Astrocyte of the cerebellum (primary cell): ENCODE measurements at regions not wholly inside any gene's neighbourhood (a gene's known extent, or its start where the extent isn't known, plus 50 kb on each side); places are given as distances from the start of the nearest gene placed in this dataset.

Experiments used
- DNase-seq: peaks from one replicate; pipeline ENCODE4 v3.0.0-alpha.2; 2011; ENCODE audit warnings: low read depth
- H3K4me3 ChIP-seq: 2 replicates; pipeline ENCODE4 v1.5.1; 2011; ENCODE audit warnings: mild to moderate bottlenecking, low read depth, low read length, moderate library complexity
- in situ Hi-C: cut with HindIII; loops from 2 replicates; pipeline ENCODE4 v1.10.0; 2017; ENCODE audit warnings: low sequenced_read_pairs
- TF ChIP-seq, protein P1 (sequence below): IDR thresholded peaks from 2 replicates; pipeline ENCODE4 v1.5.1; 2012; ENCODE audit warnings: low read length, low read depth, moderate library complexity, mild to moderate bottlenecking; ENCODE audit errors: missing control alignments

- H3K4me3 ChIP-seq: no peak overlapping the region
- in situ Hi-C loops: no loop called here
- TF ChIP-seq, protein P1, sequence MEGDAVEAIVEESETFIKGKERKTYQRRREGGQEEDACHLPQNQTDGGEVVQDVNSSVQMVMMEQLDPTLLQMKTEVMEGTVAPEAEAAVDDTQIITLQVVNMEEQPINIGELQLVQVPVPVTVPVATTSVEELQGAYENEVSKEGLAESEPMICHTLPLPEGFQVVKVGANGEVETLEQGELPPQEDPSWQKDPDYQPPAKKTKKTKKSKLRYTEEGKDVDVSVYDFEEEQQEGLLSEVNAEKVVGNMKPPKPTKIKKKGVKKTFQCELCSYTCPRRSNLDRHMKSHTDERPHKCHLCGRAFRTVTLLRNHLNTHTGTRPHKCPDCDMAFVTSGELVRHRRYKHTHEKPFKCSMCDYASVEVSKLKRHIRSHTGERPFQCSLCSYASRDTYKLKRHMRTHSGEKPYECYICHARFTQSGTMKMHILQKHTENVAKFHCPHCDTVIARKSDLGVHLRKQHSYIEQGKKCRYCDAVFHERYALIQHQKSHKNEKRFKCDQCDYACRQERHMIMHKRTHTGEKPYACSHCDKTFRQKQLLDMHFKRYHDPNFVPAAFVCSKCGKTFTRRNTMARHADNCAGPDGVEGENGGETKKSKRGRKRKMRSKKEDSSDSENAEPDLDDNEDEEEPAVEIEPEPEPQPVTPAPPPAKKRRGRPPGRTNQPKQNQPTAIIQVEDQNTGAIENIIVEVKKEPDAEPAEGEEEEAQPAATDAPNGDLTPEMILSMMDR: no peak
- DNase-seq: no peak
These were observed 340.1 kb upstream of the RGS18 start for GRCh38 chr1:191818198-191818597.

DNA sequence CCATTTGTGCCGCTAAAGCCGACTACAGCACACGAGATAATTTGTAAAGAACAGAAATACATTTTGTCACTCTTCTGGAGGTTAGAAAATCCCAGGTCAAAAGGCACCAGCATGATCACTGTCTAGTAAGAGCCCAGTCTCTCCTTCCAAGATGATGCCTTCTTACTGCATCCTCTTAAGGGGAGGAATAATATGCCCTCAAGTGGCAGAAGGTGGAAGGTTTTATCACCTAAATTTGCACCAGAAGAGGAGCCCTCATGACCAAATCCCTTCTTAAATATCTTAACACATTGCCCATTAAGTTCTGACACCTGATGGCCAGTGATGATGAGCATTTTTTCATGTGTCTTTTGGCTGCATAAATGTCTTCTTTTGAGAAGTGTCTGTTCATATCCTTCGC lies 326.7 kb upstream of the RGS18 start:
- in situ Hi-C loops: no loop called here
- no peak overlapping the region for H3K4me3 ChIP-seq
- TF ChIP-seq, protein P1: no peak
- no peak for DNase-seq

DNA sequence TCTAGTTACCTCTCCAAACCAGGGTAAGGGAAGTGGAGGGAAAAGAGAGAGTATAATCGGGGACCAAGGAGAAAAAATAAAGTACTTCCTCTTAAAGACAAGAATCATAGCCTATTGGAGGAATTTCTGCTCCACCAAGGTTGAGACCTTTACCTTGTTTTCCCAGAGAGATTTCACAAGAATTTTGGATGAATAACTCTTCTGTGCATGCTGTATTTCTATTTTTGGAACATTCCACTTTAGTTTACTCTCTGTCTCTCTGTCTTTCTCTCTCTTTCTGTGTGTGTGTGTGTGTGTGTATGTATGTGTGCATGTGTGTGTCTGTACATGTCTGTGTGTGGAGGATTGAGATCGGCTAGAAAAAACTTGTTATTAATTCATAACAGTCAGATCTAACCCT lies 318.4 kb upstream of the RGS18 start:
- no peak for DNase-seq
- in situ Hi-C loops: no loop called here
- TF ChIP-seq, protein P1: no peak
- no peak overlapping the region for H3K4me3 ChIP-seq

DNA sequence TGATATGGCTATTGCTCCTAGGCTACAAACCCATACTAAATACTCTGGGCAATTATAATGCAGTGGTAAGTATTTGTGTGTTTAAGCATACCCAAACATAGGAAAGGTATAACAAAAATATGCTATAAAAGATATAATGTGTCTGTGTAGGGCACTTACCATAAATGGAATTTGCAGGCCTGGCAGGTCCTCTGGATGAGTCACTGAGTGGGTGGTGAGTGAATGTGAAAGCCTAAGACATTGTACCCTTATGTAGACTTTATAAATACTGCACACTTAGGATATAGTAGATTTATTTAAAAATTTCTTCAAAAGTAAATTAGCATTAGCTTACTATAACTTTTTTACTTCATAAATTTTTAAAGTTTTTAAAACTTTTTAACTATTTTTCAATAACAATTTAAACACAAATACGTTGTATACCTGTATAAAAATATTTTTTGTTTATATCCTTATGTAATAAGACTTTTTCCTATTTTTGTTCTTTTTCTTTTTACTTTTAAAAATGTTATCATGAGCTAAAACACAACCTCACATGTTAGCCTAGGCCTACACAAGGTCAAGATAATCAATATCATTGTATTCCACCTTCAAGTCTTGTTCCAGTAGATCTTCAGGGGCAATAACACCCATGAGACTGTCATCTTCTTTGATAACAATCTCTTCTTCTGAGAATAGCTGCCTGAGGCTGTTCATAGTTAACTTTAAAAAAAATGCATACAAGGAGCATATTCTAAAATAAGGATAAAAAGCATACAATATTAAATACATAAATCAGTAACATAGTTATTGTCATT lies 306.3 kb upstream of the RGS18 start:
- TF ChIP-seq, protein P1: no peak

DNA sequence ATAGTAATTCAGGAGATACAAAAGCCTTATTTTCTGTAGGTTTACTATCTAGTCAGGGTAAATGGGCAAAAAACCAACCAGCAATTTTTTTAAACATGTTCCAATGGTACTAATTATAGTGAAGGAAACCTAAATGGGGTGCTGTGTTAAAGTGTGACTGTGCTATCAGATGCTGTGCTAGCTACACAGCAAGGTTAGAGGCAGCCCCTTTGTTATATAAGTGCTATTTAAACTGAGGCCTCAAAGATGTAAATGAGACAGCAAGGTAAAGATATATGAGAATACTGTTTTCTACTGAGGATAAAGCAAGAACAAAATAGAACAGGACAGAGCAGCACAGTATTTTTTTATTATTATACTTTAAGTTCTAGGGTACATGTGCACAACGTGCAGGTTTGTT lies 305.4 kb upstream of the RGS18 start:
- in situ Hi-C loops: no loop called here
- H3K4me3 ChIP-seq: no peak overlapping the region
- no peak for DNase-seq
- TF ChIP-seq, protein P1: no peak

More for the DNA sequence above, 306.3 kb upstream of the RGS18 start:
- in situ Hi-C loops: no loop called here
- no peak for DNase-seq
- no peak overlapping the region for H3K4me3 ChIP-seq

DNA sequence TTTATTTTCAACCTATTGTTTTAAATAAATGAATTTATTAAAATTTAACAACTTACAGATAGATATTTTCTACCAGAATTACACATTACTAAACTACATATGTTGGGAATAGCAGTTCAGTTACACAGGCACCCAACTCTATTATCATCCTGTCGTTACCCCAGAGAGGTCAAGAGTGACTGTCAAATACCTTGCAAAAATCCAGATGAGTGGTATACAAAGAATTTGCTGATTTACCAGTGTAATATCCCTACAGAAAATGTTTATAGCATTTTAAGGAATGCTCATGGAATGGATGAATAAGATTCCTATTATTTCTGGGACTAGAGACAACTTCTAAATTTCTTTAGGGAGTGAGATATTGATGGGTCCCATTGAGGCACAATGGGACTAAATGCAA lies 300.7 kb upstream of the RGS18 start:
- TF ChIP-seq, protein P1: no peak
- DNase-seq: no peak
- in situ Hi-C loops: no loop called here

DNA sequence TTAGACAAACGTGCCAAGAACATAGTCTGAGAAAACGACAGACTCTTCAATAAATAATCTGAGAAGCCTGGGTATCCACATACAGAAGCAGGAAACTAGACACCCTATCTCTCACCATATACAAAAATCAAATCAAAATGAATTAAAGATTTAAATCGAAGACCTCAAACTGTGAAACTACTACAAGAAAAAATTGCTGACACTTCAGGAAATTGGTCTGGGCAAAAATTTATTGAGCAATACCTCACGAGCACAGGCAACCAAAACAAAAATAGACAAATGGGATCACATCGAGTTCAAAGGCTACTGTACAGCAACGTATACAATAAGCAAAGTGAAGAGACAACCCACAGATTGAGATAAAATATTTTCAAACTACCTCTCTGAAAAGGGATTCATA lies 292.8 kb upstream of the RGS18 start:
- in situ Hi-C loops: no loop called here
- DNase-seq: no peak
- no peak overlapping the region for H3K4me3 ChIP-seq
- TF ChIP-seq, protein P1: no peak

More for the DNA sequence above, 300.7 kb upstream of the RGS18 start:
- H3K4me3 ChIP-seq: no peak overlapping the region
